Urothelium cell line (cell line): ENCODE measurements at regions not wholly inside any gene's neighbourhood (a gene's known extent, or its start where the extent isn't known, plus 50 kb on each side); places are given as distances from the start of the nearest gene placed in this dataset.

ENCODE experiments used
- DNase-seq: peaks from one replicate; pipeline ENCODE4 v3.0.0; 2011; ENCODE audit warnings: low spot score, mixed read lengths
- FAIRE-seq: peaks from 2 replicates; lab custom pipeline; 2011; peaks lifted over from hg19 to GRCh38; lab: Jason Lieb, UNC

- FAIRE-seq, result no peak
- no peak for DNase-seq
These were observed 138.9 kb downstream of the PTH2R start for GRCh38 chr2:208545403-208546042.

- FAIRE-seq, result no peak
- no peak for DNase-seq
These were observed 139.5 kb downstream of the PTH2R start for GRCh38 chr2:208546107-208546506.

GRCh38 chr2:208546860-208547650 is 140.5 kb downstream of the PTH2R start:
- FAIRE-seq (no peak), DNase-seq (no peak)

DNA sequence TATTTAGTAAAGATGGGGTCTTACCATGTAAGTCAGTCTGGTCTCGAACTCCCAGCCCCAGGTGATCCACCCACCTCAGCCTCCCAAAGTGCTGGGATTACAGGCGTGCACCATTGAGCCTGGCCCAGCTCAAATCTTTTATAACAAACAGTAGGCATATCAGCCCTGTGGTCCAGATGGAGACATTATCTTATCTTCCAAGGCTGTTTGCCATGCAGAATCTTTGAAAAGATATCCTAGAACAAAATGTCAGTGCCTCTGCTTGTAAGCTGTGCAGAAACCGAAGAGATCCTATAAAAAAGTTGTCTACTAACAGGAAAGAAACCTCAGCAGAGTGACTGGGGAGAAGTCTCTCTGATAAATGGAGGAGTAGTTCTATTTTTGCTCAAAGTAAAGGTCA is 142.1 kb downstream of the PTH2R start:
- DNase-seq (no peak), FAIRE-seq (no peak)

GRCh38 chr2:208549546-208550158 is 143.1 kb downstream of the PTH2R start:
- no peak for DNase-seq
- peak; percentile 59 for FAIRE-seq

- DNase-seq (no peak), FAIRE-seq (no peak)
These were observed 146.4 kb downstream of the PTH2R start for GRCh38 chr2:208552943-208553342.

- FAIRE-seq, result no peak
These were observed 150.4 kb downstream of the PTH2R start for GRCh38 chr2:208556983-208557484.

GRCh38 chr2:208565690-208566416 is 159.3 kb downstream of the PTH2R start:
- no peak for DNase-seq
- FAIRE-seq, result no peak

More at GRCh38 chr2:208556983-208557484, 150.4 kb downstream of the PTH2R start:
- DNase-seq, result no peak

GRCh38 chr2:208568203-208568602 is 161.6 kb downstream of the PTH2R start:
- DNase-seq (no peak), FAIRE-seq (no peak)

GRCh38 chr2:208570066-208570465 is 163.5 kb downstream of the PTH2R start:
- DNase-seq, result no peak

DNA sequence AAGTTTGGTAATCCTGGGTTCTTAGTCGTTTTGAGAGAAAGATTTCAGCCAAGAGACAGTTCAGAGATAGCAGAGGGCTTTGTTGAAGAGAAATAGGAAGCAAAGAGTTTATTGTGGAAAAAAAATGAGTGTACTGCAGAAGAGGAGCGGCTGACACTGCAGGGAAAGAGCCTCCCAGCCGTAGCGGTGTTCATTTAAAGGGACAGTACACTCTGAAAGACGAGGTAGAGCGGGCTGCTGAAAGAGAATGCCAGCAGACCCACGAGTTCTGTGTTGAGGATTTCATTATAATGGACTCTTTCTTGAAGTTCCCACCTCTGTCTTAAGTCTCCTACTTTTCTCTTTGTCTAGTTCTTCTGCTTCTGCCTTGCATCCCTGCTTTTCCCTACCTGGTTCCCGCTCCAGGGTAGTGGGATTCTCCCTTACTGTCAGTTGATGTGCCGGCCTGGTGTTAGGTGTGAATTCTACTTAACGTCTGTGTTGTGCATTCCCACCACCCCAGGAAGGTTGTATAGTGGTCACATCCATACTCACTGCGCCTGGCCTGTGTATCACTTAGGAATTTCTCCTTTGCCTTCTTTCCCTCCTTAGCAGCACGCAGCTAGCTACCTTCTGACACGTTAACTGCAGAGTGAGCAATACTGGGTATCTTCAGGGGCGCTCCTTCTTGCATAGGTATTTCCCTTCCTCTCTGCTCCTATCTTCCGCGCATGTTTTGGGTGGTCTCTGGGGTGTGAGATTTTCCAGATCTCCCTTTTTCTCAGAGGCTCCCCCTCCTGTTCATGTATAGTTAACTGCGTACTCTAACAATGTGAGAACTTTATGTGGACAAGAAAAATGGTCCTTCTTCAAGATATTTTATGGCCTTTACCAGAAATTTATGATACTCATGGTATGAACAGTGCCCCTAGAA is 164.5 kb downstream of the PTH2R start:
- DNase-seq (peak; percentile 31), FAIRE-seq (peak; percentile 68)

More at GRCh38 chr2:208570066-208570465, 163.5 kb downstream of the PTH2R start:
- FAIRE-seq, result no peak

DNA sequence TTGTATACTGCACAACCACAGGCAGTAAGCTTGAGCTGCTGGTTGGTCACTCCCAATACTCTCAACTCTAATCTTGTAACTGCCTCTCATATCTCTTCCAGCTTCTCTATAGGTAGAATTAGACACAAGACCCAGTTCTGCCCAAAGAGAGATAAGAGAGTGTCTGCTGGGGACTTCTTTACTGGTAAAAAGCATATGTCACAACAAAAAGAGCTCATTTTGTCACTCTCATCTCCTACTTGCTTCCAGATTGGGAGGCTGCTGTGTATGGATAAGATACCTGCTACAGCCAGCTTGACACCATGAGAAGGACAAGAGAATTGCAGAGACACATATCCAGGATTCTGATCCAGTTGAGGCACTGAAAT is 165.2 kb downstream of the PTH2R start:
- DNase-seq (no peak), FAIRE-seq (no peak)

DNA sequence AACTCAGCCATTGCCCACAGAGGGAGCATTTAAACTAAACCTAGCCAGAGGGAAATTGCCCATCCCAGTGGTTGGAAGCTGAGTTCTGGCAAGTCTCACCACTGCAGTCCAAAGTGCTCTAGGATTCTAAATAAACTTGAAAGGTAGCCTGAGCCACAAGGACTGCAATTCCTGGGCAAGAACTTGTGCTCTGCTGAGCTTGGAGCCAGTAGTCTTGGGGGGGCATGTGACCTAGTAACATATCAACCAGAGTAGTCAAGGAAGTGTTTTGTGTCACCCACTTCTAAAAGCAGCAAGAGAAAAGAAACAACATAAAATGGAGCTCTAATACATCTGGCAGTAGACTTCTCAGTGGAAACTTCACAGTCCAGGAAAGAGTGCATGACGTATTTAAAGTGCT is 167.0 kb downstream of the PTH2R start:
- DNase-seq (no peak), FAIRE-seq (no peak)

DNA sequence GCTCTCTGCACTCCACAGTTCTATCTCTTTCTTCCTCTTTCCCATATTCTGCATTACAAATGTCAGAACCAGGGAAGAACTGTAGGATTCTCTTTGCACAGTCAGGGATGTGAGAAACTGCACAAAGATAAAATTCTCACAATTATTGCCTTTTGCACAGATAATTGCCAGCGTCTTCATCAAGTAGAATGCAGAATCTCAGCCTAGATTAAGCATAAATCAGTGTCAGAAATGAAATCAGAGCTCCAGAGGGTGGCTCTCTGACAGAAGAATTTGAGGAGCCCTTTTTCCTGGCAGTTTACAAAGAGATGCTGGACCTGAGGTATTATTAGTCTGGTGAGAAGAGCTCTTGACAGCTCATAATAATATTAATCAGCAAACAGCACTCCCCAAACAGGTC is 173.1 kb downstream of the PTH2R start:
- no peak for FAIRE-seq
- DNase-seq, result no peak

DNA sequence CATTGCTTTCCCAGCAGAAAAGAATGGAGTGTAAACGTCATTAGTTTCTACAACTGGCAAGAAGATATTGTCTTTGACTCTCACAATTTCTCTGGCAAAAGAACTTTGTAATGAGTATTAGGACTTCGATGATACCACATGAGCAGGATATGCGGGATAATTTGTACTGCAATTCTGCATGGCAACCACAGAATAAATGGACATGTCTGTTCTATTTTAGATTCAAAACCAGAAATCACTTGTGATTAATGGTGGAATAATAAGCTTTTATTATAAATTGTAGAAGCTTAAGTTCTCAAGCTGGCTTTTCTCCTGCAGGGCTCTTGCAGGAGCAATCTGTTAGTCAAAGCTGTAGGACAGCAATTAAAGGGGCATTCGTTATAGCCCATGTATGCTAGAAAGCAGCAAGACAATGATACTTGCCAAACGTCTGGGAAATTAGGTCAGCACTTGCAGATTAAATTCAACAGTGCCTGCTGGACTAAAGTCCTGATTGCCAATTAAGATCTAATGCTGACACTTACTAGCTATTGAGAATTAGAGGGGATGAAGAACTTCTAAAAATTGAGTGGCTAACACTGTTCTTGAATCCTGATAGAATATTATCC is 177.9 kb downstream of the PTH2R start:
- no peak for DNase-seq
- no peak for FAIRE-seq

DNA sequence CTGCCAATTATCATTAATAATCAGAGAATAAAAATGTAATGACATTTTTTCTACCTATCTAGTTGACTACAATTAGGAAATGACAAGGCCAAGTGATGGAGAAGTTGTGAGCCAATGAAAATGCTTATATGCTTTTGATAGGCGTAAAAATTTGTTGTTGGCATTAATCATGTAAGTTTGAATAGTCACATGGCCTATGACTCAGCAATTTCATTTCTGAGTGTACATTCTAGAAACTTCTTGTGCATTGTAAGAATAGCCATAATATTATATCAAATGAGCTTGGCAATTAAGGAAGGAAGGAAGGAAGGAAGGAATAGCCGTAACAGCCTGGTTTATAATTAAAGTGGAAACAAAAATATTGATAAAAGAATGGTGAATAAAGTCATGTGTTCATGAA is 179.9 kb downstream of the PTH2R start:
- DNase-seq (no peak), FAIRE-seq (no peak)

- no peak for FAIRE-seq
- DNase-seq, result no peak
These were observed 188.2 kb downstream of the PTH2R start for GRCh38 chr2:208594642-208595385.

GRCh38 chr2:208595386-208596275 is 189.0 kb downstream of the PTH2R start:
- no peak for FAIRE-seq
- peak; percentile 48 for DNase-seq
